DND-41 (cell line): ENCODE measurements at regions not wholly inside any gene's neighbourhood (a gene's known extent, or its start where the extent isn't known, plus 50 kb on each side); places are given as distances from the start of the nearest gene placed in this dataset.

Source experiments
- EZH2 ChIP-seq: IDR thresholded peaks from 3 replicates; pipeline ENCODE4 v1.6.1; 2012; ENCODE audit warnings: borderline replicate concordance, low read depth, mild to moderate bottlenecking, moderate library complexity, low read length, inconsistent platforms; ENCODE audit not compliant: severe bottlenecking
- TF ChIP-seq, protein P1 (sequence below): IDR thresholded peaks from 2 replicates; pipeline ENCODE4 v1.5.1; 2012; ENCODE audit warnings: borderline replicate concordance, low read length, moderate library complexity, mild to moderate bottlenecking; ENCODE audit not compliant: poor library complexity, severe bottlenecking; ENCODE audit errors: extremely low read depth

DNA sequence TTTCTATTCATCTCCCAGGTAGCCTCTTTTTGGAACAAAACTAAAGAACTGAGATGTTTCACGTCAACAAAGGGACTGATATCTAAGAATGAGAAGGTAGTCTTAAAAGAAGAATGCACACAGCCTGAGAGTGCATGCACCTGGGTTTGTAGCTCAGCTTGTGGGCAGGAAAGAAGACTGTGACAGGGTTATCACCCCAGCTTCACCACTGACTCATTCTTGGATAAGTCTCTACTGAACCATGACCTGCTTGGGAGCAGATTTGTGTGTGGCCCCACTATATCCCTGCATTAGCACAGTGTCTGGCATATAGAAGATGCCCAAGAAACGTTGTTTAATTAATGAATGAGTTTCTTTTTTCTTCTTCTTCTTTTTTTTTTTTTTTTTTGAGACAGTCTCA is 187.5 kb downstream of the GPAM start:
- TF ChIP-seq, protein P1, sequence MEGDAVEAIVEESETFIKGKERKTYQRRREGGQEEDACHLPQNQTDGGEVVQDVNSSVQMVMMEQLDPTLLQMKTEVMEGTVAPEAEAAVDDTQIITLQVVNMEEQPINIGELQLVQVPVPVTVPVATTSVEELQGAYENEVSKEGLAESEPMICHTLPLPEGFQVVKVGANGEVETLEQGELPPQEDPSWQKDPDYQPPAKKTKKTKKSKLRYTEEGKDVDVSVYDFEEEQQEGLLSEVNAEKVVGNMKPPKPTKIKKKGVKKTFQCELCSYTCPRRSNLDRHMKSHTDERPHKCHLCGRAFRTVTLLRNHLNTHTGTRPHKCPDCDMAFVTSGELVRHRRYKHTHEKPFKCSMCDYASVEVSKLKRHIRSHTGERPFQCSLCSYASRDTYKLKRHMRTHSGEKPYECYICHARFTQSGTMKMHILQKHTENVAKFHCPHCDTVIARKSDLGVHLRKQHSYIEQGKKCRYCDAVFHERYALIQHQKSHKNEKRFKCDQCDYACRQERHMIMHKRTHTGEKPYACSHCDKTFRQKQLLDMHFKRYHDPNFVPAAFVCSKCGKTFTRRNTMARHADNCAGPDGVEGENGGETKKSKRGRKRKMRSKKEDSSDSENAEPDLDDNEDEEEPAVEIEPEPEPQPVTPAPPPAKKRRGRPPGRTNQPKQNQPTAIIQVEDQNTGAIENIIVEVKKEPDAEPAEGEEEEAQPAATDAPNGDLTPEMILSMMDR = no peak
- TF ChIP-seq EZH2 = no peak
